PC-3 (cell line): ENCODE measurements at regions not wholly inside any gene's neighbourhood (a gene's known extent, or its start where the extent isn't known, plus 50 kb on each side); places are given as distances from the start of the nearest gene placed in this dataset.

ENCODE experiments used
- CTCF ChIP-seq: fragments of 300-600 bp; sonication (generic); conservative IDR thresholded peaks from 2 replicates; pipeline ENCODE4 v1.5.1; 2017; ENCODE audit warnings: antibody characterized with exemption, low read depth, mild to moderate bottlenecking, low read length
- EZH2 ChIP-seq: fragments of 300-600 bp; sonication (generic); IDR thresholded peaks from one replicate; pipeline ENCODE4 v1.6.1; 2017; ENCODE audit warnings: antibody characterized with exemption, mild to moderate bottlenecking, low read length; ENCODE audit not compliant: unreplicated experiment
- EZH2phosphoT487 ChIP-seq: fragments of 300-600 bp; sonication (generic); IDR thresholded peaks from 2 replicates; pipeline ENCODE4 v1.6.1; 2018; ENCODE audit warnings: mild to moderate bottlenecking, antibody characterized with exemption, low read length, borderline replicate concordance

GRCh38 chr10:36789974-36790373 lies 335.4 kb upstream of the ANKRD30A start:
- TF ChIP-seq CTCF (no peak), EZH2 (no peak), EZH2phosphoT487 (no peak)
